CD4-positive, alpha-beta T cell treated with Interleukin-17A for 1 hour (primary cell): ENCODE measurements at regions not wholly inside any gene's neighbourhood (a gene's known extent, or its start where the extent isn't known, plus 50 kb on each side); places are given as distances from the start of the nearest gene placed in this dataset.
"Not testable (repeated sequence)": the region's sequence is repeated elsewhere in the genome, so short reads cannot be mapped to it uniquely, and the experiment has no call there.

Source experiments
- DNase-seq: peaks from one replicate; pipeline ENCODE4 v3.0.0-alpha.2; 2020

- DNase-seq, result no peak
Measured at GRCh38 chrX:66902081-66902480, 263.2 kb upstream of the EDA2R start.

DNA sequence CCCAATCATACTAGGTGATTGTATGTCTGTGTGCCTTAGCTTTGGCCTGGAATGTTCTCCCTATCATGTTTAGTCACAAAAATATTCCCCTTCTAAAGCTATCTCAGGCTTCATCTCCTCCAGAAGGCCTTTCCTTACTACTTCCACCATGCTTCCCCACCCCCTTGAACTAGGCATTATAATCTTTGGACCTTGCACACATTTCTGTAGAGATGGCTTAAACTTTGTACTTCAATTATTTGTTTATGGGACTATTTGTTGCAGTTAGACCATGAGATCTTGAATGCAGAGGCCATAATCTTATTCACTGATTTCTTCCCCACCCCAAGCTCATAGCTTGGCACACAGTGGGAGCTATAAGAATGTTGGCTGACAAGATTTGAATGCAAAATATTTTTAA lies 262.0 kb upstream of the EDA2R start:
- no peak for DNase-seq

DNA sequence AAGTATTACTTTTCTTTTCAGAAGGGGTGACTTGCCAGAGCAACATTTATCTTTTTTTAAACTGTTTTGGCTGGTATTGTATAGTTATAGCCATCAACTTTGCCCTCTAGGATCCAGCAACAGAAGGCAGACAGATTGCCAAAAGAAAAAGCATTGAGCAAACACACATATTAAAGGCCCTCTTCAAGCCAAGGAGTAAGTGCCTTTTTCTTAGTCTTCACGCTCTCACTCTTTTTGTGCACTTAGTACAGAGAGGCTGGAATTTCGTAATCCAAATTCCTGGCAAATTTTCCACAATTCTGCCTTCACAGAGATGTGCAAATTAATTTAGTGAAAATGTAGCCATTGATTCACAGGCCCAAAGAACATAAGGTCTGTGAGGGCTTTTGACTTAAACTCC lies 253.1 kb upstream of the EDA2R start:
- DNase-seq, result no peak

DNA sequence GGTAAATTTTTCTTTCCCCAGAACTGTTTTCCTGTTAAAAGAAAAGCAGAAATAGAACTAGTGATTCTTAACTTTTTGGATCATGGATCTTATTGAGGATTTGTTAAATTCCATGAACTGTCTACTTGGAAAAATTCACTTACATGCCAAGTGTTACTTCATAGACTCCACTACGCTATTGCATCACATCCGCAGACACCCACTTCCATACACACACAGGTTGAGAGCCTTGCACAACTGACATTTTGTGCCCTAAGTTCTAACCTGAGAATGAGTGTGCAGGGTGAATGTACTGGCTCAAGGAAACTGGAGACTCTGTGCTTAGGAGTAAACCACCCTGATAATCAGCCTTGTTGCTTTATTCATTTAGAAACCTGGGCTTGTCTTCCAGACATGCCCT lies 250.5 kb upstream of the EDA2R start:
- DNase-seq, result no peak

DNA sequence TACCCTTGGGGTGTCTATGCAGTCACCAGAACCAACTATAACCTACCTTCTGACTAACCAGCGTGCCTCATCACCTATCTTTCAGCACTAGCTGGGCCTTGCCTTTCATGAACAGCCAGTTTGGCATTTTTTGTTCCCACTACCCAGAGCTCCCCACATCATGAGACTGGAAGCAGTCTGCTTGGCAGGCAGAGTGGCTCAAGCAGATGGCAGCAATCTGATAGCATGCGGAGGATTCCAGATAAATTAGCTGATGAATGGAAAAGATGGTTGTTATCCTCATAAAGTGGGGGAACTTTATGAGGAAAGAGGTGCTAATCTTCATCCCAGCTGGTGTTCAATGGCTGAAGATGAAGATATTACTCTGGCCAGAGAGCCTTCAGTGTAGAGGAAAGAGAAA lies 243.2 kb upstream of the EDA2R start:
- no peak for DNase-seq

GRCh38 chrX:66876776-66877175 lies 237.9 kb upstream of the EDA2R start:
- no peak for DNase-seq

DNA sequence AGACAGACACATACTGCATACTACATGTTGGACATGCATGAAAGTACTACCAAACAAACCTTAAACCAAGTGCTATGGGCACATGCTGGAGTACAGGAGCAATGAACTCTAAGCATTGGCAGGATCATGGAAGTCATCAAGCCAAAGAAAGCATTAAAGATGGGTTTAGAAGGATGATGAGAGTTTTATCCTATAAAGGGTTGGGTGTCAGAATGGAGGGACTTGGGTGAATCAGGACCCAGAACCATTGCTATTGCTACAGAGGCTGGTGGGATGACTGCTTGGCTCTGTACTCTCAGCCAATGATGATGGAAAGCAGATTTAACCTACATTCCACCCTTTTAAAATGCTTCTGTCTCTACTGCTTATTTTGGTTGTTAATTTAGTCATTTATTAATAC lies 233.9 kb upstream of the EDA2R start:
- no peak for DNase-seq

GRCh38 chrX:66863721-66864120 lies 224.8 kb upstream of the EDA2R start:
- no peak for DNase-seq

- no peak for DNase-seq
Measured at GRCh38 chrX:66833426-66833825, 194.5 kb upstream of the EDA2R start.

- no peak for DNase-seq
Measured at GRCh38 chrX:66815227-66815626, 176.3 kb upstream of the EDA2R start.

DNA sequence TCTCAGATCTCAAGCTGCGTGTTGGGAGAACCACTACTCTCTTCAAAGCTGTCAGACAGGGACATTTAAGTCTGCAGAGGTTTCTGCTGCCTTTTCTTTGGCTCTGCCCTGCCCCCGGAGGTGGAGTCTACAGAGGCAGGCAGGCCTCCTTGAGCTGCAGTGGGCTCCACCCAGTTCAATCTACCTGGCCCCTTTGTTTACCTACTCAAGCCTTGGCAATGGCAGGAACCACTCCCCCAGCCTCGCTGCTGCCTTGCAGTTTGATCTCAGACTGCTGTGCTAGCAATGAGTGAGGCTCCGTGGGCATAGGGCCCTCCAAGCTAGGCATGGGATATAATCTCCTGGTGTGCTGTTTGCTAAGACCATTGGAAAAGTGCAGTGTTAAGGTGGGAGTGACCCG lies 155.6 kb upstream of the EDA2R start:
- not testable (repeated sequence) for DNase-seq

DNA sequence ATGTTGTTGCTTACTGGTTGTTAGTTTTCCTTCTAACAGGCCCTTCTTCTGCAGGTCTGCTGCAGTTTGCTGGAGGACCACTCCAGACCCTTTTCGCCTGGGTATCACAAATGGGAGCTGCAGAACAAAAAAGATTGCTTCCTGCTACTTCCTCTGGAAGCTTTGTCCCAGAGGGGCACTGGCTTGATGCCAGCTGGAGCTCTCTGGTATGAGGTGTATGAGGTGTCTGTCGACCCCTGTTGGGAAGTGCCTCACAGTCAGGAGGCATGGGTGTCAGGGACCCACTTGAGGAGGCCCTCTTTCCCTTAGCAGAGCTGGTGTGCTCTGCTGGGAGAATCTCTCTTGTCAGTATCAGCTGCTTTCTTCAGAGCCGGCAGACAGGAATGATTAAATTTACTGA lies 127.4 kb upstream of the EDA2R start:
- DNase-seq, result no peak

GRCh38 chrX:66760651-66761050 lies 121.8 kb upstream of the EDA2R start:
- no peak for DNase-seq

- DNase-seq, result no peak
Measured at GRCh38 chrX:66756717-66757116, 117.8 kb upstream of the EDA2R start.

- DNase-seq, result no peak
Measured at GRCh38 chrX:66751136-66751782, 112.4 kb upstream of the EDA2R start.

DNA sequence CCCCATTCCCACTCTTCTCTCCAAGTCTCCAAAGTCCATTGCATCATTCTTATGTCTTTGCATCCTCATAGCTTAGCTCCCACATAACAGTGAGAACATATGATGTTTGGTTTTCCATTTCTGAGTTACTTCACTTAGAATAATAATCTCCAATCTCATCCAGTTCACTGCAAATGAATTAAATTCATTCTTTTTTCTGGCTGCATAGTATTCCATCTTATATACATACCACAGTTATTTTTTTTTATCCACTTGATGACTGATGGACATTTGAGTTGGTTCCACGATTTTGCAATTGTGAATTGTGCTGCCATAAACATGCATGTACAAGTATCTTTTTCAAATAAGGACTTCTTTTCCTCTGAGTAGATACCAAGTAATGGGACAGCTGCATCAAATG lies 105.6 kb upstream of the EDA2R start:
- DNase-seq, result not testable (repeated sequence)

DNA sequence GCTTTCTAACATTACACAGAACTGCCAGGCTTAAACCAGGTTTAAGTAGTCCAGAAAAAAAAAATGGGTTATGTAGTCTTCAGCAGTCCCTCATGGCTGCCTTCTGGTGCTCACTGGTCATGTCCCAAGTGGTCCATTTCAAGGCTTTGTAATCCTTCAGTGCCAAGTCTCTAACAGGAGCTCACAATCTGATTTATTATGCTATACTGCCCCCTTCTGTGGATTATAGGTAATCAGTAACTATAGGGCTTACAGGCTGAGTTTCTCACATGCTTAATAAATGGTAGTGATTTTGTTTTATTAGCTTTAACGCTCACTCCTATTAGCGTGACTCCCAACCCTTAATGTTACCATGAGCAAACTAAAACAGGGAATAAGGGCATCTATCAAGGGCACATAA lies 92.5 kb upstream of the EDA2R start:
- peak; percentile 45 for DNase-seq

GRCh38 chrX:66728818-66729271 lies 90.0 kb upstream of the EDA2R start:
- peak; percentile 61 for DNase-seq

DNA sequence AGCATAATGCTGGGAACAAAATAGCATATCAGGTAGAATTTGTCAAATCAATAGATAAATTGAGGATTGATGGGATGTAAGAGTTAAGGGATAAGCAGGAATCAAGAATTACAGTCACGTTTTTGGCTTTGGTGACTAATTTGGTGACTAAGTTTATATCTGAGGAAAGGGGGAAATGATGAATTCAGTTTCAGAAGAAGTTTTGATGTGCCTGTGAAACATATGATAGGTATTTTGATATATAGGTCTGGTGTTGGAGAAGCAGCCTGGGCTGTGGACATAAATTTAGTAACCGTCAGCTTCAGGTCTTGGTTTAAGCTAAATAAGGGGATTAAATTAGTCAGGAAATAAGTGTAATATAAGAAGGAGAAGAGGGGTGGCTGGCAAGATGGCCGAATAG lies 79.0 kb upstream of the EDA2R start:
- no peak for DNase-seq

DNA sequence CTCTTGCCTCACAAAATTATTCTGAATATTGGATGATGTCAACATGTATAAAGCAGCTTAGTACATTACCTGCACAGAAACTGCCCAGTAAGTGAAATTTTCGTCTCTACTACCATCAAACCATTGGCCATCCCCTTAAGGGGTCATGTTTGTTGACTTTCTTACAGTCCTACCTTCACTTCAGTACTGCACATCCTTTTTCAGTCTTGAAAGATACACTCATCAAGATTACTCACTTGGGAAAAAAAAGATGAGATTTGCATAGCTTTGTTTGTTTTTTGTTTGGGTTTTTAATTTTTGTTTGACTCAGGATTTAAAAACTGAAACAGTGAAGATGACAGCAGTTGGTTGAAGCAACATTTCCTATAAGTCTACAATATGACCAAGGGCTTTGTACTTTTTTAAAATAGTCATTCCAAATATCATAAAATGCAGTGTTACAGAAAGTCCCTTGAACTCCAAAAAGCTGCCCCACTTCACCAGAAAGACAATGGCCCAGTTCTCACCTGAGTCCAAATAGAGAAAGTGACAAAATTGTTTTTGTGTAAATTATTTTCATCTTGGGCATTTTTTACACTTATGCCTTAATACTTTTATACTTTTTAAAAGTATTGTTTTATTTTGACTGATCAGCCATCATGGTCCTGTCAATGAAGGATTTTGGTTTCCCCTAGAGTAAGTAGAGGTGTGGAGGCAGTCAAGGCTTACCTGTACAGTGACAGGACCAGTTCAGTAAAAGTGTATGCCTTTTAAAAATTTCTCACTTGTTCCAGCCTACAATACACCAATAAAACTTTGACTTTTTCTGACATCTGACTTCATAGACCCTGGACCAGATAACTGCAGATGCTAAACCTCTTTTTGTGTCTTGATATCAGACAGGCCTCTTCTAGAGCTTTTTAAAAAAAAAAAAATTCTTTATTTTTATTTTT lies 59.7 kb upstream of the EDA2R start:
- DNase-seq, result no peak

GRCh38 chrX:66692512-66692911 lies 53.6 kb upstream of the EDA2R start:
- DNase-seq, result not testable (repeated sequence)
